ENCODE measurements at regions not wholly inside any gene's neighbourhood (a gene's known extent, or its start where the extent isn't known, plus 50 kb on each side); places are given as distances from the start of the nearest gene placed in this dataset.

DNA sequence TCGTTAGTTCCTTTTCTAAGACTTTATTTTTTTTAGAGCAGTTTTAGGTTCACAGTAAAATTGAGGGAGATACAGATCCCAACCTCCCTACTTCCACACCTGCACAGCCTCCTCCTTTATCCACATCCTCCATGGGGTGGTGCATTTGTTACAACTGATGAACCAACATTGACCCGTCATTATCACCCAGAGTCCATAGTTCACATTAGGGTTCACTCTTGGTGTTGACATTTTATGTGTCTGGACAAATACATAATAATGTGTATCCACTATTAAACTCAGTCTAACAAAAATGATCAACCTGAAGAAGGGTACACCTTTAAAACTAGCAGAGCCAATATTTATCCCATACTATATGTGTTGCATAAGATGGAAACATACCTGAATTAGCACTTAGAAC, 130.4 kb upstream of the CCDC28A start (continued):
- TF ChIP-seq, protein P1, sequence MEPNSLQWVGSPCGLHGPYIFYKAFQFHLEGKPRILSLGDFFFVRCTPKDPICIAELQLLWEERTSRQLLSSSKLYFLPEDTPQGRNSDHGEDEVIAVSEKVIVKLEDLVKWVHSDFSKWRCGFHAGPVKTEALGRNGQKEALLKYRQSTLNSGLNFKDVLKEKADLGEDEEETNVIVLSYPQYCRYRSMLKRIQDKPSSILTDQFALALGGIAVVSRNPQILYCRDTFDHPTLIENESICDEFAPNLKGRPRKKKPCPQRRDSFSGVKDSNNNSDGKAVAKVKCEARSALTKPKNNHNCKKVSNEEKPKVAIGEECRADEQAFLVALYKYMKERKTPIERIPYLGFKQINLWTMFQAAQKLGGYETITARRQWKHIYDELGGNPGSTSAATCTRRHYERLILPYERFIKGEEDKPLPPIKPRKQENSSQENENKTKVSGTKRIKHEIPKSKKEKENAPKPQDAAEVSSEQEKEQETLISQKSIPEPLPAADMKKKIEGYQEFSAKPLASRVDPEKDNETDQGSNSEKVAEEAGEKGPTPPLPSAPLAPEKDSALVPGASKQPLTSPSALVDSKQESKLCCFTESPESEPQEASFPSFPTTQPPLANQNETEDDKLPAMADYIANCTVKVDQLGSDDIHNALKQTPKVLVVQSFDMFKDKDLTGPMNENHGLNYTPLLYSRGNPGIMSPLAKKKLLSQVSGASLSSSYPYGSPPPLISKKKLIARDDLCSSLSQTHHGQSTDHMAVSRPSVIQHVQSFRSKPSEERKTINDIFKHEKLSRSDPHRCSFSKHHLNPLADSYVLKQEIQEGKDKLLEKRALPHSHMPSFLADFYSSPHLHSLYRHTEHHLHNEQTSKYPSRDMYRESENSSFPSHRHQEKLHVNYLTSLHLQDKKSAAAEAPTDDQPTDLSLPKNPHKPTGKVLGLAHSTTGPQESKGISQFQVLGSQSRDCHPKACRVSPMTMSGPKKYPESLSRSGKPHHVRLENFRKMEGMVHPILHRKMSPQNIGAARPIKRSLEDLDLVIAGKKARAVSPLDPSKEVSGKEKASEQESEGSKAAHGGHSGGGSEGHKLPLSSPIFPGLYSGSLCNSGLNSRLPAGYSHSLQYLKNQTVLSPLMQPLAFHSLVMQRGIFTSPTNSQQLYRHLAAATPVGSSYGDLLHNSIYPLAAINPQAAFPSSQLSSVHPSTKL (CRISPR knock-in tag; IDR thresholded peaks at IDR 0.05): peak; percentile 79
- TF ChIP-seq, protein P2, sequence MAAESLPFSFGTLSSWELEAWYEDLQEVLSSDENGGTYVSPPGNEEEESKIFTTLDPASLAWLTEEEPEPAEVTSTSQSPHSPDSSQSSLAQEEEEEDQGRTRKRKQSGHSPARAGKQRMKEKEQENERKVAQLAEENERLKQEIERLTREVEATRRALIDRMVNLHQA (CRISPR knock-in tag; IDR thresholded peaks at IDR 0.05): no peak
- TF ChIP-seq, protein P3, sequence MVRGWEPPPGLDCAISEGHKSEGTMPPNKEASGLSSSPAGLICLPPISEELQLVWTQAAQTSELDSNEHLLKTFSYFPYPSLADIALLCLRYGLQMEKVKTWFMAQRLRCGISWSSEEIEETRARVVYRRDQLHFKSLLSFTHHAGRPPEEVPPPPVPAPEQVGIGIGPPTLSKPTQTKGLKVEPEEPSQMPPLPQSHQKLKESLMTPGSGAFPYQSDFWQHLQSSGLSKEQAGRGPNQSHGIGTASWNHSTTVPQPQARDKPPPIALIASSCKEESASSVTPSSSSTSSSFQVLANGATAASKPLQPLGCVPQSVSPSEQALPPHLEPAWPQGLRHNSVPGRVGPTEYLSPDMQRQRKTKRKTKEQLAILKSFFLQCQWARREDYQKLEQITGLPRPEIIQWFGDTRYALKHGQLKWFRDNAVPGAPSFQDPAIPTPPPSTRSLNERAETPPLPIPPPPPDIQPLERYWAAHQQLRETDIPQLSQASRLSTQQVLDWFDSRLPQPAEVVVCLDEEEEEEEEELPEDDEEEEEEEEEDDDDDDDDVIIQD (CRISPR knock-in tag; IDR thresholded peaks at IDR 0.05; ENCODE audit: low read depth): peak; percentile 94
- TF ChIP-seq TCF12 (IDR thresholded peaks at IDR 0.05) (no peak), TCF12 (CRISPR knock-in tag; IDR thresholded peaks at IDR 0.05) (no peak), ZSCAN30 (CRISPR knock-in tag; IDR thresholded peaks at IDR 0.05) (no peak), CREB1 (IDR thresholded peaks at IDR 0.05) (no peak), CREB1 (CRISPR knock-in tag; IDR thresholded peaks at IDR 0.05) (0 out of 2 replicates have a peak, but pooled peaks have one; percentile 48), ZC3H13 (CRISPR knock-in tag; IDR thresholded peaks at IDR 0.05) (no peak), ZNF563 (CRISPR knock-in tag; IDR thresholded peaks at IDR 0.05) (no peak), JUND (CRISPR knock-in tag; IDR thresholded peaks at IDR 0.05) (no peak), RBAK (CRISPR knock-in tag; IDR thresholded peaks at IDR 0.05) (no peak), ZNF335 (CRISPR knock-in tag; IDR thresholded peaks at IDR 0.05) (no peak), EED (CRISPR knock-in tag; IDR thresholded peaks at IDR 0.05) (no peak), MLLT10 (CRISPR knock-in tag; IDR thresholded peaks at IDR 0.05) (no peak), ELF3 (CRISPR knock-in tag; IDR thresholded peaks at IDR 0.05) (0 out of 2 replicates have a peak, but pooled peaks have one; percentile 27), ZNF644 (CRISPR knock-in tag; IDR thresholded peaks at IDR 0.05; ENCODE audit: low read depth) (peak; percentile 75), ATRX (CRISPR knock-in tag; IDR thresholded peaks at IDR 0.05; ENCODE audit: borderline replicate concordance) (no peak), PLRG1 (conservative IDR thresholded peaks at IDR 0.05) (no peak), ZMYM4 (CRISPR knock-in tag; IDR thresholded peaks at IDR 0.05) (peak; percentile 50), MEIS1 (CRISPR knock-in tag; IDR thresholded peaks at IDR 0.05; ENCODE audit: borderline replicate concordance) (no peak), SOX6 (IDR thresholded peaks at IDR 0.05) (no peak), SOX6 (CRISPR knock-in tag; IDR thresholded peaks at IDR 0.05) (no peak), POGZ (CRISPR knock-in tag; IDR thresholded peaks at IDR 0.05) (0 out of 2 replicates have a peak, but pooled peaks have one; percentile 25)
- TF ChIP-seq, protein P4, sequence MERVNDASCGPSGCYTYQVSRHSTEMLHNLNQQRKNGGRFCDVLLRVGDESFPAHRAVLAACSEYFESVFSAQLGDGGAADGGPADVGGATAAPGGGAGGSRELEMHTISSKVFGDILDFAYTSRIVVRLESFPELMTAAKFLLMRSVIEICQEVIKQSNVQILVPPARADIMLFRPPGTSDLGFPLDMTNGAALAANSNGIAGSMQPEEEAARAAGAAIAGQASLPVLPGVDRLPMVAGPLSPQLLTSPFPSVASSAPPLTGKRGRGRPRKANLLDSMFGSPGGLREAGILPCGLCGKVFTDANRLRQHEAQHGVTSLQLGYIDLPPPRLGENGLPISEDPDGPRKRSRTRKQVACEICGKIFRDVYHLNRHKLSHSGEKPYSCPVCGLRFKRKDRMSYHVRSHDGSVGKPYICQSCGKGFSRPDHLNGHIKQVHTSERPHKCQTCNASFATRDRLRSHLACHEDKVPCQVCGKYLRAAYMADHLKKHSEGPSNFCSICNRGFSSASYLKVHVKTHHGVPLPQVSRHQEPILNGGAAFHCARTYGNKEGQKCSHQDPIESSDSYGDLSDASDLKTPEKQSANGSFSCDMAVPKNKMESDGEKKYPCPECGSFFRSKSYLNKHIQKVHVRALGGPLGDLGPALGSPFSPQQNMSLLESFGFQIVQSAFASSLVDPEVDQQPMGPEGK (CRISPR knock-in tag; IDR thresholded peaks at IDR 0.05): no peak
- TF ChIP-seq, protein P5, sequence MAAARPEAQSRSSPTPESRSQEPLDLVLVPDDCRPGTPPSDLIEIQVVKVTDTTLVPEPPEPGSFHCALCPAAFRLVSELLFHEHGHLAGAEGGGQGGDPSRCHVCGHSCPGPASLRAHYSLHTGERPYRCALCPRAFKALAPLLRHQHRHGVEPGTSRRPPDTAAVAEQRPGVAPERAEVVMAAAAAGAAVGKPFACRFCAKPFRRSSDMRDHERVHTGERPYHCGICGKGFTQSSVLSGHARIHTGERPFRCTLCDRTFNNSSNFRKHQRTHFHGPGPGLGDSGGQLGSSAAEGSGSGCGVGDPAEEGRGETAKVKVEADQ (CRISPR knock-in tag; IDR thresholded peaks at IDR 0.05; ENCODE audit: borderline replicate concordance): no peak
